ENCODE measurements at regions not wholly inside any gene's neighbourhood (a gene's known extent, or its start where the extent isn't known, plus 50 kb on each side); places are given as distances from the start of the nearest gene placed in this dataset.

GRCh38 chr10:44685220-44685619 is 225.9 kb upstream of the TMEM72 start:
- no peak for DNase-seq (ENCODE audit: low spot score)

GRCh38 chr10:44685747-44686146 is 225.4 kb upstream of the TMEM72 start:
- DNase-seq (ENCODE audit: low spot score), result no peak

- DNase-seq (ENCODE audit: low spot score), result no peak
Measured at GRCh38 chr10:44689368-44689767, 221.8 kb upstream of the TMEM72 start.

GRCh38 chr10:44696496-44696895 is 214.6 kb upstream of the TMEM72 start:
- no peak for DNase-seq (ENCODE audit: low spot score)

- no peak for DNase-seq (ENCODE audit: low spot score)
Measured at GRCh38 chr10:44697116-44697515, 214.0 kb upstream of the TMEM72 start.

GRCh38 chr10:44702531-44702930 is 208.6 kb upstream of the TMEM72 start:
- no peak for DNase-seq (ENCODE audit: low spot score)

- peak; percentile 11 for DNase-seq (ENCODE audit: low spot score)
Measured at GRCh38 chr10:44703241-44704155, 207.6 kb upstream of the TMEM72 start.

GRCh38 chr10:44704616-44705015 is 206.5 kb upstream of the TMEM72 start:
- DNase-seq (ENCODE audit: low spot score), result no peak

- peak; percentile 38 for DNase-seq (ENCODE audit: low spot score)
Measured at GRCh38 chr10:44706745-44707144, 204.4 kb upstream of the TMEM72 start.

- no peak for DNase-seq (ENCODE audit: low spot score)
Measured at GRCh38 chr10:44713307-44713706, 197.8 kb upstream of the TMEM72 start.

- DNase-seq (ENCODE audit: low spot score), result no peak
Measured at GRCh38 chr10:44714451-44714850, 196.7 kb upstream of the TMEM72 start.

- DNase-seq (ENCODE audit: low spot score), result no peak
Measured at GRCh38 chr10:44715136-44715535, 196.0 kb upstream of the TMEM72 start.

GRCh38 chr10:44716470-44717015 is 194.6 kb upstream of the TMEM72 start:
- DNase-seq (ENCODE audit: low spot score), result no peak

GRCh38 chr10:44723082-44723481 is 188.1 kb upstream of the TMEM72 start:
- no peak for DNase-seq (ENCODE audit: low spot score)

- DNase-seq (ENCODE audit: low spot score), result no peak
Measured at GRCh38 chr10:44723619-44724325, 187.4 kb upstream of the TMEM72 start.

- no peak for DNase-seq (ENCODE audit: low spot score)
Measured at GRCh38 chr10:44724415-44725174, 186.5 kb upstream of the TMEM72 start.

- no peak for DNase-seq (ENCODE audit: low spot score)
Measured at GRCh38 chr10:44725404-44725803, 185.7 kb upstream of the TMEM72 start.

GRCh38 chr10:44731283-44731682 is 179.9 kb upstream of the TMEM72 start:
- DNase-seq (ENCODE audit: low spot score), result no peak

GRCh38 chr10:44733501-44734488 is 177.3 kb upstream of the TMEM72 start:
- DNase-seq (ENCODE audit: low spot score), result no peak

- no peak for DNase-seq (ENCODE audit: low spot score)
Measured at GRCh38 chr10:44742248-44742647, 168.9 kb upstream of the TMEM72 start.

GRCh38 chr10:44743535-44743934 is 167.6 kb upstream of the TMEM72 start:
- no peak for DNase-seq (ENCODE audit: low spot score)

All from LoVo (cell line).